ENCODE measurements at regions not wholly inside any gene's neighbourhood (a gene's known extent, or its start where the extent isn't known, plus 50 kb on each side); places are given as distances from the start of the nearest gene placed in this dataset.

DNA sequence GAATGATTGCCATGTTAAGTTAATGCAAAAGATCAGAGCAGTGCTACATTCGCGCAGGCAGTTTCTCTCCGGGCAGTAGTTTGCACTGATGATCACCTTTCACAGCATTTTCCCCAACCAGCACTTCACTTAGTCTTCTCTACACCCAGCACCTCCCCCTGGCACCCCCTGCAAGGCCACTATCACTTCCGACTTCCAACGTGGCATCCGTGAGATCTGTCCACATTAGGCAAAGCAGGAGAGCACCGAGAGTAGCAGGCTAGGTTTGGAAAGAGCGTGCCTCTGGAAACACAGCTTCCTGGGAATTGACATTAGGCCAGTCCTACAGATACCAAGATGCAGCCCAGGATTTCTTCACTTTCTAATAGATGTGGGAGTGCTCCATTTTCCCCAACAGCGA lies 180.2 kb upstream of the CDIN1 start:
- Histone ChIP-seq H3K9me3 (ENCODE audit: control insufficient read depth, insufficient read depth, low read depth, low read length) (no peaks in the 10 kb centered on the region), H3K4me3 (ENCODE audit: low read depth, low read length) (no peak overlapping the region), H3K27ac (ENCODE audit: extremely low read depth, low read depth, low read length) (no peak overlapping the region), H3K4me1 (ENCODE audit: control insufficient read depth, insufficient read depth, low read length) (no peaks in the 10 kb centered on the region), H3K36me3 (ENCODE audit: control insufficient read depth in 2 of 2, insufficient read depth in 1 of 2, low read length in 2 of 2) (no peaks in the 10 kb centered on the region)
- ChIA-PET POLR2A (no interaction called here), CTCF (no interaction called here)
- TF ChIP-seq, protein P1, sequence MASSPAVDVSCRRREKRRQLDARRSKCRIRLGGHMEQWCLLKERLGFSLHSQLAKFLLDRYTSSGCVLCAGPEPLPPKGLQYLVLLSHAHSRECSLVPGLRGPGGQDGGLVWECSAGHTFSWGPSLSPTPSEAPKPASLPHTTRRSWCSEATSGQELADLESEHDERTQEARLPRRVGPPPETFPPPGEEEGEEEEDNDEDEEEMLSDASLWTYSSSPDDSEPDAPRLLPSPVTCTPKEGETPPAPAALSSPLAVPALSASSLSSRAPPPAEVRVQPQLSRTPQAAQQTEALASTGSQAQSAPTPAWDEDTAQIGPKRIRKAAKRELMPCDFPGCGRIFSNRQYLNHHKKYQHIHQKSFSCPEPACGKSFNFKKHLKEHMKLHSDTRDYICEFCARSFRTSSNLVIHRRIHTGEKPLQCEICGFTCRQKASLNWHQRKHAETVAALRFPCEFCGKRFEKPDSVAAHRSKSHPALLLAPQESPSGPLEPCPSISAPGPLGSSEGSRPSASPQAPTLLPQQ (tag by site-specific recombination; IDR thresholded peaks at IDR 0.05), result no peak
- TF ChIP-seq BCL11A (tag by site-specific recombination; IDR thresholded peaks at IDR 0.05; ENCODE audit: low read depth), result no peak
- TF ChIP-seq ZNF404 (tag by site-specific recombination; IDR thresholded peaks at IDR 0.05), result no peak
- TF ChIP-seq, protein P2, sequence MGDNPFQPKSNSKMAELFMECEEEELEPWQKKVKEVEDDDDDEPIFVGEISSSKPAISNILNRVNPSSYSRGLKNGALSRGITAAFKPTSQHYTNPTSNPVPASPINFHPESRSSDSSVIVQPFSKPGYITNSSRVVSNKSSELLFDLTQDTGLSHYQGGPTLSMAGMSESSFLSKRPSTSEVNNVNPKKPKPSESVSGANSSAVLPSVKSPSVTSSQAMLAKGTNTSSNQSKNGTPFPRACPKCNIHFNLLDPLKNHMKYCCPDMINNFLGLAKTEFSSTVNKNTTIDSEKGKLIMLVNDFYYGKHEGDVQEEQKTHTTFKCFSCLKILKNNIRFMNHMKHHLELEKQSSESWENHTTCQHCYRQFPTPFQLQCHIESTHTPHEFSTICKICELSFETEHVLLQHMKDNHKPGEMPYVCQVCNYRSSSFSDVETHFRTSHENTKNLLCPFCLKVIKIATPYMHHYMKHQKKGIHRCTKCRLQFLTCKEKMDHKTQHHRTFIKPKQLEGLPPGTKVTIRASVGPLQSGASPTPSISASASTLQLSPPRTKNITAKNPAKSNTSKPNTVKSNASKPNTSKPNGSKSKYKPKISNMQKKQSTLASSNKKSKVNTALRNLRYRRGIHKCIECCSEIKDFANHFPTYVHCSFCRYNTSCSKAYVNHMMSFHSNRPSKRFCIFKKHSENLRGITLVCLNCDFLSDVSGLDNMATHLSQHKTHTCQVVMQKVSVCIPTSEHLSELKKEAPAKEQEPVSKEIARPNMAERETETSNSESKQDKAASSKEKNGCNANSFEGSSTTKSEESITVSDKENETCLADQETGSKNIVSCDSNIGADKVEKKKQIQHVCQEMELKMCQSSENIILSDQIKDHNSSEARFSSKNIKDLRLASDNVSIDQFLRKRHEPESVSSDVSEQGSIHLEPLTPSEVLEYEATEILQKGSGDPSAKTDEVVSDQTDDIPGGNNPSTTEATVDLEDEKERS (tag by site-specific recombination; IDR thresholded peaks at IDR 0.05), result no peak

DNA sequence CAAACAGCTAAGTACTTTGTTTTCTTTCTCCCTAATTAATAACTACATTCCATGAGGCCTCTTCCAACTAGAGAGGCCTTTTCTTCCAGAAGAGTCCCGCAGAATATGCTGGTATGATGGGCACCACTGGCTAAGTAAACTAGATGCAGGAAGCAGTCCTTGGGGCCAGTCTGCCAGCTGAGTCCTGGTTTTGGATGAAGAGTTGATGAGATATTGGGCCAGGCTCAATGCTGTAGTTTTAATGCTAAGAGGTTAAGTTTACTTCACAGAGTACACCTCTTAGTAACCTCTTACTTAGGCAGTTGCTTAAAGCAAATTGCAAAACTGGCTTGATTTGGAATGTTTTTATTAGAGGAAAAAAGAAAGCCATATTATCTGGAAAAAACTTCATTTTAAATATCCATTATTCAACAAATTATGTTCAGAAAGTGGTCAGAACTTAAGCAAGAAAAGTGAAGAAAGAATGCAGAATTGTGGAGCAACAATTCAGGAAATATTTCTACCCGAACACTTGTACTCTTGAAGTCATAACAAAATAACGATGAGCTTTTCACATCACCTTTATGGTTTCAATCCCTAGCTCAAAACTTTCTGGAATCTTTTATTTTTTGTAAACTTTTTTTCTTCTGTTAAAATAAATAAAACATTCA lies 178.4 kb upstream of the CDIN1 start:
- Histone ChIP-seq H3K27ac (ENCODE audit: extremely low read depth, low read depth, low read length) (no peak overlapping the region), H3K36me3 (ENCODE audit: control insufficient read depth in 2 of 2, insufficient read depth in 1 of 2, low read length in 2 of 2) (no peaks in the 10 kb centered on the region), H3K9me3 (ENCODE audit: control insufficient read depth, insufficient read depth, low read depth, low read length) (no peaks in the 10 kb centered on the region), H3K4me3 (ENCODE audit: low read depth, low read length) (no peak overlapping the region), H3K4me1 (ENCODE audit: control insufficient read depth, insufficient read depth, low read length) (no peaks in the 10 kb centered on the region)
- POLR2A ChIA-PET, result no interaction called here
- CTCF ChIA-PET, result no interaction called here
- TF ChIP-seq ZBTB1 (tag by site-specific recombination; IDR thresholded peaks at IDR 0.05), result no peak

DNA sequence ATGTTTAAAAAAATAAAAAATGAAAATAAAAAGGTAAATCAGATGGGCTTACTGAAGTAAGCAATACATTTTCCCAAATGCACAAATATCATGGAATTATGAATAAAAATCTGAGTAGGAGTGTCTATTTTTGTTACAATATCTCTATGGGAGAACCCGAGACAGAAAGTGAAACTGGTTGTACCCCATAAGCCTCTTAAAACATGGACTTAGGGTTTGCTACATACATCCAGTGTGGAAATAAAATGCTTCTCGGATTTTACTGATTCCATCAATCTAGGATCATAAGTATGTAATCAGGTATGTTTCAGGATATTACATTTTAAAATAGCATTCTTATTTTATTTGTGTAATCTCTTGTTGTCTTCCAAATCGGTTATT lies 177.8 kb upstream of the CDIN1 start:
- H3K4me3 ChIP-seq (ENCODE audit: low read depth, low read length), result no peak overlapping the region
- TF ChIP-seq ZFP37 (tag by site-specific recombination; IDR thresholded peaks at IDR 0.05) (no peak), ZFP3 (tag by site-specific recombination; IDR thresholded peaks at IDR 0.05; ENCODE audit: low read depth) (no peak), ZNF792 (tag by site-specific recombination; IDR thresholded peaks at IDR 0.05) (no peak), ZSCAN30 (tag by site-specific recombination; IDR thresholded peaks at IDR 0.05) (no peak), ZNF791 (tag by site-specific recombination; IDR thresholded peaks at IDR 0.05) (no peak), KLF10 (tag by site-specific recombination; IDR thresholded peaks at IDR 0.05) (no peak), ZNF10 (tag by site-specific recombination; IDR thresholded peaks at IDR 0.05) (no peak), GLI2 (tag by site-specific recombination; IDR thresholded peaks at IDR 0.05; ENCODE audit: borderline replicate concordance, low read depth) (no peak), ZNF530 (tag by site-specific recombination; IDR thresholded peaks at IDR 0.05; ENCODE audit: low read depth) (no peak), KLF9 (tag by site-specific recombination; IDR thresholded peaks at IDR 0.05; ENCODE audit: low read depth) (no peak), ZSCAN16 (tag by site-specific recombination; IDR thresholded peaks at IDR 0.05) (no peak)
- TF ChIP-seq, protein P3, sequence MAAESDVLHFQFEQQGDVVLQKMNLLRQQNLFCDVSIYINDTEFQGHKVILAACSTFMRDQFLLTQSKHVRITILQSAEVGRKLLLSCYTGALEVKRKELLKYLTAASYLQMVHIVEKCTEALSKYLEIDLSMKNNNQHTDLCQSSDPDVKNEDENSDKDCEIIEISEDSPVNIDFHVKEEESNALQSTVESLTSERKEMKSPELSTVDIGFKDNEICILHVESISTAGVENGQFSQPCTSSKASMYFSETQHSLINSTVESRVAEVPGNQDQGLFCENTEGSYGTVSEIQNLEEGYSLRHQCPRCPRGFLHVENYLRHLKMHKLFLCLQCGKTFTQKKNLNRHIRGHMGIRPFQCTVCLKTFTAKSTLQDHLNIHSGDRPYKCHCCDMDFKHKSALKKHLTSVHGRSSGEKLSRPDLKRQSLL (tag by site-specific recombination; IDR thresholded peaks at IDR 0.05), result no peak
- TF ChIP-seq, protein P4, sequence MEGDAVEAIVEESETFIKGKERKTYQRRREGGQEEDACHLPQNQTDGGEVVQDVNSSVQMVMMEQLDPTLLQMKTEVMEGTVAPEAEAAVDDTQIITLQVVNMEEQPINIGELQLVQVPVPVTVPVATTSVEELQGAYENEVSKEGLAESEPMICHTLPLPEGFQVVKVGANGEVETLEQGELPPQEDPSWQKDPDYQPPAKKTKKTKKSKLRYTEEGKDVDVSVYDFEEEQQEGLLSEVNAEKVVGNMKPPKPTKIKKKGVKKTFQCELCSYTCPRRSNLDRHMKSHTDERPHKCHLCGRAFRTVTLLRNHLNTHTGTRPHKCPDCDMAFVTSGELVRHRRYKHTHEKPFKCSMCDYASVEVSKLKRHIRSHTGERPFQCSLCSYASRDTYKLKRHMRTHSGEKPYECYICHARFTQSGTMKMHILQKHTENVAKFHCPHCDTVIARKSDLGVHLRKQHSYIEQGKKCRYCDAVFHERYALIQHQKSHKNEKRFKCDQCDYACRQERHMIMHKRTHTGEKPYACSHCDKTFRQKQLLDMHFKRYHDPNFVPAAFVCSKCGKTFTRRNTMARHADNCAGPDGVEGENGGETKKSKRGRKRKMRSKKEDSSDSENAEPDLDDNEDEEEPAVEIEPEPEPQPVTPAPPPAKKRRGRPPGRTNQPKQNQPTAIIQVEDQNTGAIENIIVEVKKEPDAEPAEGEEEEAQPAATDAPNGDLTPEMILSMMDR (tag by site-specific recombination; IDR thresholded peaks at IDR 0.05), result no peak
- no peak overlapping the region for H3K27ac ChIP-seq (ENCODE audit: extremely low read depth, low read depth, low read length)
- no peaks in the 10 kb centered on the region for H3K36me3 ChIP-seq (ENCODE audit: control insufficient read depth in 2 of 2, insufficient read depth in 1 of 2, low read length in 2 of 2)
- no peaks in the 10 kb centered on the region for H3K4me1 ChIP-seq (ENCODE audit: control insufficient read depth, insufficient read depth, low read length)
- no peaks in the 10 kb centered on the region for H3K9me3 ChIP-seq (ENCODE audit: control insufficient read depth, insufficient read depth, low read depth, low read length)
- CTCF ChIA-PET, result no interaction called here
- POLR2A ChIA-PET, result no interaction called here

Data from HEK293 (cell line).